ENCODE measurements at regions not wholly inside any gene's neighbourhood (a gene's known extent, or its start where the extent isn't known, plus 50 kb on each side); places are given as distances from the start of the nearest gene placed in this dataset.

- no peak for TF ChIP-seq CTCF (IDR thresholded peaks at IDR 0.05 in 4 of 5, conservative IDR thresholded peaks at IDR 0.05 in 1 of 5)
- TF ChIP-seq POLR2A (IDR thresholded peaks at IDR 0.05): no peak
Observed at GRCh38 chr2:173792166-173792565, 173.0 kb downstream of the SP3 start.
